ENCODE measurements at regions not wholly inside any gene's neighbourhood (a gene's known extent, or its start where the extent isn't known, plus 50 kb on each side); places are given as distances from the start of the nearest gene placed in this dataset.
A peak's percentile ranks its signal among the peaks of the same experiment; 100 is the strongest.
"Not testable (repeated sequence)": the region's sequence is repeated elsewhere in the genome, so short reads cannot be mapped to it uniquely, and the experiment has no call there.

DNA sequence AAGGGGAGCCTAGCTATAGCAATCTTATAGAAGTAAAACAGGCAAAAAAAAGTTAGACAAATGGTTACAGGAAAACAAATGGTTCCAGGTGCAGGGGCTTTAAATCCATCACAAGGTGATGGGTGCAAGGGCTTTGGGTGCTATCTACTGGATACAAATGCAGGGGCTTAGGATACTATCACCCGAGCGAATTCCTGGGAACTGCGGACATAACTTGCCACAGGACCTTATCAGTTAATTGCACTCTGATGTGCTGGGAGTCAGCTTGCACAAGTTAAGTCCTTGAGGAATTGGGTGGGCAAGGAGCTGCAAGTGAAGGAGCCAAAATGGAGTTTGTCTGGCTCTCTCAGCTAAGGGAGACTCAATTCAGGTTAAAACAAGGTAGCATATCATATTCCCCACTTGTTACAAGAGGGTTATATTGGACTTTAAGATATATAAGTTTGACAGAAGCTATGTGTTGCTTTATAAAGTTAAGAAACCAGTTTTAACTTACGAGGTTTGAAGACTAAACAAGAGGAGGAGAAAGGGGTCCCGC, 115.0 kb upstream of the PZP start:
- H3K27ac ChIP-seq = no peak overlapping the region
- TF ChIP-seq, protein P1, sequence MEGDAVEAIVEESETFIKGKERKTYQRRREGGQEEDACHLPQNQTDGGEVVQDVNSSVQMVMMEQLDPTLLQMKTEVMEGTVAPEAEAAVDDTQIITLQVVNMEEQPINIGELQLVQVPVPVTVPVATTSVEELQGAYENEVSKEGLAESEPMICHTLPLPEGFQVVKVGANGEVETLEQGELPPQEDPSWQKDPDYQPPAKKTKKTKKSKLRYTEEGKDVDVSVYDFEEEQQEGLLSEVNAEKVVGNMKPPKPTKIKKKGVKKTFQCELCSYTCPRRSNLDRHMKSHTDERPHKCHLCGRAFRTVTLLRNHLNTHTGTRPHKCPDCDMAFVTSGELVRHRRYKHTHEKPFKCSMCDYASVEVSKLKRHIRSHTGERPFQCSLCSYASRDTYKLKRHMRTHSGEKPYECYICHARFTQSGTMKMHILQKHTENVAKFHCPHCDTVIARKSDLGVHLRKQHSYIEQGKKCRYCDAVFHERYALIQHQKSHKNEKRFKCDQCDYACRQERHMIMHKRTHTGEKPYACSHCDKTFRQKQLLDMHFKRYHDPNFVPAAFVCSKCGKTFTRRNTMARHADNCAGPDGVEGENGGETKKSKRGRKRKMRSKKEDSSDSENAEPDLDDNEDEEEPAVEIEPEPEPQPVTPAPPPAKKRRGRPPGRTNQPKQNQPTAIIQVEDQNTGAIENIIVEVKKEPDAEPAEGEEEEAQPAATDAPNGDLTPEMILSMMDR (IDR thresholded peaks at IDR 0.05) = no peak
- no peak for DNase-seq
- 46 to 48% methylated on average over 5 of the region's 5 CpGs for WGBS, 2 donors
- H3K27me3 ChIP-seq = no peaks in the 10 kb centered on the region
- FAIRE-seq = no peak
- no peaks in the 10 kb centered on the region for H3K4me1 ChIP-seq
- H3K9me3 ChIP-seq = no peaks in the 10 kb centered on the region
- H3K36me3 ChIP-seq = no peaks in the 10 kb centered on the region
- H3K4me3 ChIP-seq = no peak overlapping the region
- ATAC-seq = no peak
- intact Hi-C loops (cut with DNase I) = no loop called here

DNA sequence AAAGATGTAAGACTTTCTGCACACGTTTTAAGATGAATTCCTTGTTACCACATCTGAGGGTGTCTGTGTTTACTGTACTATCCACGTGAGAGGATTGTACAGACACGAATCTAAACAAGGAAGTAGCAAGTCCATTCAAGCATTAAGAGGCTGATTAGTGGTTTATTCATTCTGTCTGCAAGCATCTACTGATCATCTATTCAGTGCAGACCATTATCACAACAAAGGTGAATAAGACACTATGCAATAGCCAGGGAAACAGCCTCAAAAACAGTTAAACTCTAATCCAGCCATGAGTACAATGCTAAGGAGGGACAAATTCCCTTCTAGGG, 111.6 kb upstream of the PZP start:
- H3K36me3 ChIP-seq = no peaks in the 10 kb centered on the region
- no peak overlapping the region for H3K27ac ChIP-seq
- H3K9me3 ChIP-seq = no peaks in the 10 kb centered on the region
- H3K27me3 ChIP-seq = no peaks in the 10 kb centered on the region
- H3K4me3 ChIP-seq = no peak overlapping the region
- intact Hi-C loops (cut with DNase I) = no loop called here
- FAIRE-seq (no peak), DNase-seq (no peak), ATAC-seq (no peak)
- H3K4me1 ChIP-seq = no peaks in the 10 kb centered on the region
- WGBS, 2 donors = 16% methylated on average over 3 of the region's 3 CpGs
- TF ChIP-seq, protein P1 (IDR thresholded peaks at IDR 0.05) = no peak

DNA sequence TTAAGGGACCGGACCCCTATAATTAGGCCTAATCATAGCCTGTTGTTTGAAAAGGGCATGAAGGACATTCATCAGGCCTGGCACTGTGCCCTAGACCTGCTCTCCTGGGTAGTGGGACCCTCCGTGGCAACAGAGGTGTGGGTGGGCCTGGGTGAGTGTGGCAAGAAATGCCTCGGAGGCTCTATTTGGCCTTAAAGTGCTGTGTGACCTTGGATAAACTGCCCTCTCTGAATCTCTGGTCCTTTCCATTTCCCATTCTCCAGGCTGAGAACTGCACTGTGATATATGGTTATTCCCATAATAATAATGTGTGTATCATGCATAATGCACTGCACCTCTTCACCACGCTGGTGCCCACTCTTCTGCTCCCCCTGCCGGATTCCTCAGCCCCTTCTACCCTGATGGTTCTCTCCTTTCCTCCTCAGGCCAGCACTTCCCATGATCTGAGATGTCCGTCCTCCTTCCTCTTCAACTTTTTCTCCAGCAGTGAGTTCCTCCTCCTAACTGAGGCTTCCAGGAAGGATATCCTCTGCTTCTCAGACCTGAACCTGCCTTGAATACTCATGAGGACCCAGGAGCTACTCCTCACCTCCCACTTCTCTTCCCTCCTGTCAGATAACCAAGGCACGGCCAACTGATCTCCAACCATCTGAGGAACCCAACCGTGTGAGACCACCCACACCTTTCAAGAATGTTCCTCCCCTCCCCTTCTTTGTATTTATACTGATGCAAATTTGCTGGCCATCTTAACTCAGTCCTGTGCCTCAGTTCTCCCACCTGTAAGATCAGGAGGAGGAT, 111.0 kb upstream of the PZP start:
- Histone ChIP-seq H3K27ac (no peak overlapping the region), H3K9me3 (no peaks in the 10 kb centered on the region), H3K36me3 (no peaks in the 10 kb centered on the region), H3K4me1 (no peaks in the 10 kb centered on the region), H3K4me3 (no peak overlapping the region), H3K27me3 (no peaks in the 10 kb centered on the region)
- WGBS, 2 donors = 57 to 58% methylated on average over 8 of the region's 8 CpGs
- DNase-seq (no peak), ATAC-seq (peak in 2 of 4 donors; percentile 60 to 83), FAIRE-seq (no peak)
- TF ChIP-seq, protein P1 (IDR thresholded peaks at IDR 0.05) = no peak
- intact Hi-C loops (cut with DNase I) = no loop called here

DNA sequence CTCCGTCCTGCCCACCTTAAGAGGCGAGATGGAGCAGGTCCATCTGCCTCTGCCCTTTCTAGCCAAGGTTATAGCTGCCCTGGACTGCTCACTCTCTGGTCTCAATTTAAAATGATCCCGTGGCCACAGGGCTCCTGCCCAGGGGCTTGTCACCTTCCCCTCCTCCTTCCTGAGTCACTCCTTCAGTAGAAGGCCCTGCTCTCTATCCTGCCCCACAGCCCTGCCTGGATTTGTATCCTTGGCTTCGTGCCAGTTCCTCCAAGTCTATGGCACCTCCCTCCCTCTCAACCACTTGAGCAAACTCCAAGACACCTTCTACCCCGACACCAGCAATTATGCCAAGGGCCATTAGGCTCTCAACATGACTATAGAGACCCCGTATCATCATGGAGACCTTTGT, 105.3 kb upstream of the PZP start:
- H3K36me3 ChIP-seq; FAIRE-seq; intact Hi-C loops (cut with DNase I); H3K27ac ChIP-seq; H3K9me3 ChIP-seq; H3K27me3 ChIP-seq; DNase-seq; H3K4me1 ChIP-seq; H3K4me3 ChIP-seq: not testable (repeated sequence)
- 59 to 60% methylated on average over 5 of the region's 6 CpGs for WGBS, 2 donors
- ATAC-seq = peak in 3 of 4 donors; percentile 14 to 34 (median 27)

DNA sequence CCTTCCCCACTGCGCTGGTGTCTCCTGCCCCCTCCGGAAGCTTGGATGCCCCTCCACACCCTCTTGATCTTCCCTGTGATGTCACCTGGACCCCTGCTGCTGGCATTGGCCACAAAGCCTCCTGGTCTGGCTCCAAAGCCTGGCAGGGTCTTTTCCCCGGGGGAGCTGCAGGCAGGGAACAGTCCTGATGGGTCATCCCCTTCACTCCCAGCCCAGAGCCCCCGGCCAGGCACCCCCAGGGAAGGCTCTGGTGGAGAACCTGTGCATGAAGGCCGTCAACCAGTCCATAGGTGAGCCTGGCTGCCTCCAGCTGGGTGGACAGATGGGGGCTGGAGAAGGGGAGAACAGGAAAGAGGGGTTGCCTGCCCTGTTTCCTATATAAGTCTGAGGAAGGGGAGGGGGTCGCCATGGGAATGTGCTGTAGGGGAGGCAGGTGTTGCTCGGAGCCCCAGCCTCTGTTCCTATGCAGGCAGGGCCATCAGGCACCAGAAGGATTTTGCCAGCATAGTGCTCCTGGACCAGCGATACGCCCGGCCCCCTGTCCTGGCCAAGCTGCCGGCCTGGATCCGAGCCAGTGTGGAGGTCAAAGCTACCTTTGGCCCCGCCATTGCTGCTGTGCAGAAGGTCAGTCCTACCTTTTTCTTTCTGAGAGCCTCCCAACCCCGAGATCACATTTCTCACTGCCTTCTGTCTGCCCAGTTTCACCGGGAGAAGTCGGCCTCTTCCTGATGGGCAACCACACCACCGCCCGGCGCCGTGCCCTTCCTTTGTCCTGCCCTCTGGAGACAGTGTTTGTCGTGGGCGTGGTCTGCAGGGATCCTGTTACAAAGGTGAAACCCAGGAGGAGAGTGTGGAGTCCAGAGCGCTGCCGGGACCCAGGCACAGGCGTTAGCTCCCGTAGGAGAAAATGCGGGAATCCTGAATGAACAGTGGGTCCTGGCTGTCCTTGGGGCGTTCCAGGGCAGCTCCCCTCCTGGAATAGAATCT, 104.5 kb upstream of the PZP start:
- WGBS, 2 donors = 80 to 89% methylated on average over 9 to 13 of the region's 28 CpGs
- peak in 2 of 6 donors; percentile 40 to 66 for DNase-seq

DNA sequence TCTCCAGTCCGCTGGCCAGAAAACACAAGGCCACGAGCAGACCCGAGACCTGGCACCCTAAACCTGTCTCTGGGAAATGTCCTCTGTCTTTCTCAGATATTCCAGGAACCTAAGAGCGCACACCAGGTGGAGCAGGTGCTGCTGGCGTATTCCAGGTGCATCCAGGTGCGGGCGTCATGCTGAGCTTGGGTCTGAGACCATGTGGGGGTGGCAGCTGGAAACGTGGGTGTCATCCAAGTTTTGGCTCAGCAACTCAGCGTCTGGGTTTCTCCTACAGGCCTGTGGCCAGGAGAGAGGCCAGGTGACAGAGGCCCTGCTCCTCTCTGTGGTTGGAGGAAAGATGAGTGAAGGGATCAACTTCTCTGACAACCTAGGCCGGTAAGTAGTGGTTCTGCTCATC, 103.3 kb upstream of the PZP start:
- H3K27me3 ChIP-seq; H3K36me3 ChIP-seq; intact Hi-C loops (cut with DNase I); H3K4me3 ChIP-seq; FAIRE-seq; H3K9me3 ChIP-seq; ATAC-seq; H3K4me1 ChIP-seq; H3K27ac ChIP-seq: not testable (repeated sequence)
- DNase-seq = peak in 1 of 6 donors; percentile 54
- WGBS, 2 donors = 90 to 93% methylated on average over 9 to 10 of the region's 10 CpGs

More for the DNA sequence above, 104.5 kb upstream of the PZP start:
- H3K4me1 ChIP-seq; H3K36me3 ChIP-seq; intact Hi-C loops (cut with DNase I); H3K9me3 ChIP-seq; FAIRE-seq; H3K27me3 ChIP-seq; H3K27ac ChIP-seq; H3K4me3 ChIP-seq: not testable (repeated sequence)
- ATAC-seq = peak in 3 of 4 donors; percentile 13 to 94 (median 89)

DNA sequence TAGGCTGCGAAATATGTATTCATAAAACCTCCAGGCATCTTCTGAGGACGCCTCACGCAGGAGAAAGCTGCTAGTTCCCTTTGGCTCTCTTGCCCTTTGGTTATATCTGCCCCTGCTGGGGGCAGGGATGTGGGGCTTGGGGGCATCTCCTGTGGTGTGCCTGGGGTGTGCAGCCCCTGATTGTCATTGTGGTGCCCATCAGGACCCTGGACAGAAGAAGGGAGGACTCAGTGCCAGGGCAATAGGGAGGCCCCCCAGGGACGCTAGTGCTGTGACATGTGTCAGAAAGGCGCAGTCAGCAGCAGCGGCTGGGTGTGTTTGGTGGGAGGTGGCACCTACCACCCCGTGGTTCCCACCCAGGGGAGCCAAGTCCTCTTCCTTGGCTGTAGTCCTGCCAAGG, 102.5 kb upstream of the PZP start:
- DNase-seq; H3K4me3 ChIP-seq; ATAC-seq; H3K4me1 ChIP-seq; H3K27me3 ChIP-seq; FAIRE-seq; intact Hi-C loops (cut with DNase I); H3K9me3 ChIP-seq; H3K27ac ChIP-seq; H3K36me3 ChIP-seq: not testable (repeated sequence)
- WGBS, 2 donors = 86 to 92% methylated on average over 5 to 7 of the region's 7 CpGs

DNA sequence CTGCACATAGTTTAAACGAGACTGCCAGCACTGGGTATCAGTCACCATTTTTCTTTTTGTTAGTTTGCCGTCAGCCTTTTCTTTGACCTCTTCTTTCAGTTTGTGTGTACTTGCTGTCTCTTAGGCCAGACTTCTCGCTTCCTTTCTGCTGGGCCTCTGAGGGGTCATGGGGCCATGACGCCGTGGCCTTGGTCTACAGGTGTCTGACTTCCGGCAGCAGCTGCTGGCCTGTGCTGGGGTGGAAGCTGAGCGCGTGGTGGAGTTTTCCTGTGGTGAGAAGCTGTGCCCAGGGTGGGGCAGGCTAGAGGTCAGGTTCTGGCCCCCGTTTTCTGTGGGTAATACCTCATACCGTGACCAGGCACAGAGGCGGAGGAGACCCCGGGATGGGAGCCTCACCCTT, 101.6 kb upstream of the PZP start:
- H3K4me3 ChIP-seq; intact Hi-C loops (cut with DNase I); FAIRE-seq; H3K36me3 ChIP-seq; H3K27me3 ChIP-seq; ATAC-seq; DNase-seq; H3K27ac ChIP-seq; H3K4me1 ChIP-seq; H3K9me3 ChIP-seq: not testable (repeated sequence)
- 71 to 81% methylated on average over 10 to 12 of the region's 12 CpGs for WGBS, 2 donors

DNA sequence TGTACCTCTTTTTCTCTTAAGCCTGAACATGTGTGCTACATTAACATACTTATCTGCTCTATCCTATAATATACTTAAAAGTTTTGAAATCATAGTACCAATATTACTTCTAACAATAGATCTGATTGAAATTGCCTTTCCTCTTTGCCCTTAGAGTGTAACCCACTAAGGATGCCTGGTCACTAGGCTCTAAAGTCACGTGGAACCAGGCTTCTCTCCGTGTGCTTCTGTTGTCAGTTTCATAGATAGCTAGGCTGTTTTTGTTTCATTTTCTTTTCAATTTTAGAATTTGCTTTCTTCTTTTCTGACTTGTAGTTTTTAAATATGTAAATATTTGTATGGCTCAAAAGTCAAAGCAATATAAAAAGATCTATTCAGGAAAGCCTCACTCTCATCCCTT, 100.5 kb upstream of the PZP start:
- peak; percentile 29 for FAIRE-seq
- ATAC-seq; H3K36me3 ChIP-seq; DNase-seq; intact Hi-C loops (cut with DNase I); H3K27me3 ChIP-seq; H3K27ac ChIP-seq; H3K9me3 ChIP-seq; H3K4me1 ChIP-seq; H3K4me3 ChIP-seq: not testable (repeated sequence)
- WGBS, 2 donors = no CpG with 5 or more reads among the region's 2 CpGs

Measured in pancreas (tissue), 10 donors.